ENCODE measurements at regions not wholly inside any gene's neighbourhood (a gene's known extent, or its start where the extent isn't known, plus 50 kb on each side); places are given as distances from the start of the nearest gene placed in this dataset.

DNA sequence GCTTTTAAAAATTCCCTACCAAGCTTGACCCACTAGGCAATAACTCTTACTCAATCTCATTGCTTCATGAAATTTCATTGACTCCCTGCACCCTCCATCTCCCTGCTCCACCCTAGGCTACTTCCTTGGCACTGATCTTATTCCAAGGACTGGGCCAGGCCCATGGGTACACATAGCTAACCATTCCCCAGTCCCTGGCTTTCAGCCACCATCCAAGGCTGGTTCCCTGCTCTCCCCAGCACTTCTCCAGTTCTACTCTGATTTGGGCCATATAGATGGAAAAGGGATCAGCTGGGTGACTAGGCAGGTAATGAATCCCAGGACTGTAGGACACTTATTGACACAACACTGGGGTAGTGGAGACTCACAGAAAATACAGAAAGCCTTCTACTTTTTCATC is 88.1 kb upstream of the NEO1 start:
- no peak for DNase-seq (ENCODE audit: low spot score)
- H3K9me2 ChIP-seq (replicated peaks; ENCODE audit: insufficient read depth) = no peaks in the 10 kb centered on the region
- no peaks in the 10 kb centered on the region for H3K27me3 ChIP-seq
- no peaks in the 10 kb centered on the region for H4K20me1 ChIP-seq (ENCODE audit: insufficient read depth, poor library complexity, severe bottlenecking)
- H3K27ac ChIP-seq = no peak overlapping the region
- H3K4me1 ChIP-seq (ENCODE audit: insufficient read depth) = peaks cover 9% of the 10 kb centered on the region
- H3K4me2 ChIP-seq = no peak overlapping the region
- no peaks in the 10 kb centered on the region for H3K36me3 ChIP-seq (replicated peaks; ENCODE audit: insufficient read depth, low read depth)
- H3K4me3 ChIP-seq = no peak overlapping the region
- H3K79me2 ChIP-seq = no peaks in the 10 kb centered on the region
- H3K9me3 ChIP-seq (ENCODE audit: low read depth) = no peaks in the 10 kb centered on the region
- H2AFZ ChIP-seq = no peak overlapping the region
- no peak for TF ChIP-seq CTCF (IDR thresholded peaks at IDR 0.05; ENCODE audit: poor library complexity)
- TF ChIP-seq EZH2 (IDR thresholded peaks at IDR 0.05; ENCODE audit: borderline replicate concordance) = no peak
- no peak for TF ChIP-seq EZH2phosphoT487 (IDR thresholded peaks at IDR 0.05; ENCODE audit: low read depth, severe bottlenecking, unreplicated experiment)

- H3K27ac ChIP-seq = no peak overlapping the region
- H3K36me3 ChIP-seq (replicated peaks; ENCODE audit: insufficient read depth, low read depth) = no peaks in the 10 kb centered on the region
- H3K9me3 ChIP-seq (ENCODE audit: low read depth) = no peaks in the 10 kb centered on the region
- no peak overlapping the region for H2AFZ ChIP-seq
- H3K4me1 ChIP-seq (ENCODE audit: insufficient read depth) = peaks cover under 1% of the 10 kb centered on the region
- WGBS (ENCODE audit: low lambda C conversion rate, missing lambda C conversion rate) = 95% methylated on average over 8 of the region's 8 CpGs
- H3K79me2 ChIP-seq = no peaks in the 10 kb centered on the region
- DNase-seq (ENCODE audit: low spot score) = no peak
- H3K4me2 ChIP-seq = no peak overlapping the region
- no peak overlapping the region for H3K4me3 ChIP-seq
- H3K9me2 ChIP-seq (replicated peaks; ENCODE audit: insufficient read depth) = no peaks in the 10 kb centered on the region
- TF ChIP-seq CTCF (IDR thresholded peaks at IDR 0.05; ENCODE audit: poor library complexity) (no peak), EZH2phosphoT487 (IDR thresholded peaks at IDR 0.05; ENCODE audit: low read depth, severe bottlenecking, unreplicated experiment) (no peak), EZH2 (IDR thresholded peaks at IDR 0.05; ENCODE audit: borderline replicate concordance) (no peak)
- no peaks in the 10 kb centered on the region for H3K27me3 ChIP-seq
- no peaks in the 10 kb centered on the region for H4K20me1 ChIP-seq (ENCODE audit: insufficient read depth, poor library complexity, severe bottlenecking)
Observed at GRCh38 chr15:72962054-72962702, 90.1 kb upstream of the NEO1 start.

DNA sequence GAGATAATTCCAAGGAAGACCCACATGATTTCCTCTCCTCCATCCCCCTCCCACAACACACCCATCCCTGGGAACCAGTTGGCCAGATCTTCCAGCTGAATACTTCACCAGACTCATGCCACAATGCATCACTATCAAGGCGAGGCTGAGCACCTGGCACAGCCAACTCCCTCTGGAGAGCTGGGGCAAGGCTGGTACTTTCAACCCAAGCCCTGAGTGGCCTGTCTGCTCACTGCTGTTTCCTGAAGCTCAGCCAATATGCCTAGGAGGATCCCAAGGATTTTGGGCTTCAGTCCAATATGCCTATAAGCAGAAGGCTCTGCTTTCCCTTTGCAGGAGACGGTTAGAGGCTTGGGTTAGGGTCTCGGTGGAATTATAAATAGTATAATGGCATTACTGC is 90.9 kb upstream of the NEO1 start:
- WGBS (ENCODE audit: low lambda C conversion rate, missing lambda C conversion rate) = 85% methylated on average over 3 of the region's 3 CpGs
- no peaks in the 10 kb centered on the region for H3K9me3 ChIP-seq (ENCODE audit: low read depth)
- no peak overlapping the region for H3K27ac ChIP-seq
- H3K4me3 ChIP-seq = no peak overlapping the region
- H4K20me1 ChIP-seq (ENCODE audit: insufficient read depth, poor library complexity, severe bottlenecking) = no peaks in the 10 kb centered on the region
- H3K27me3 ChIP-seq = no peaks in the 10 kb centered on the region
- no peaks in the 10 kb centered on the region for H3K9me2 ChIP-seq (replicated peaks; ENCODE audit: insufficient read depth)
- no peak overlapping the region for H2AFZ ChIP-seq
- H3K79me2 ChIP-seq = no peaks in the 10 kb centered on the region
- no peak overlapping the region for H3K4me2 ChIP-seq
- TF ChIP-seq EZH2phosphoT487 (IDR thresholded peaks at IDR 0.05; ENCODE audit: low read depth, severe bottlenecking, unreplicated experiment) (no peak), CTCF (IDR thresholded peaks at IDR 0.05; ENCODE audit: poor library complexity) (no peak), EZH2 (IDR thresholded peaks at IDR 0.05; ENCODE audit: borderline replicate concordance) (no peak)
- DNase-seq (ENCODE audit: low spot score) = no peak
- H3K4me1 ChIP-seq (ENCODE audit: insufficient read depth) = no peaks in the 10 kb centered on the region
- no peaks in the 10 kb centered on the region for H3K36me3 ChIP-seq (replicated peaks; ENCODE audit: insufficient read depth, low read depth)

GRCh38 chr15:72958634-72959033 is 93.6 kb upstream of the NEO1 start:
- H3K4me1 ChIP-seq (ENCODE audit: insufficient read depth) = no peaks in the 10 kb centered on the region
- H3K27me3 ChIP-seq = no peaks in the 10 kb centered on the region
- no peaks in the 10 kb centered on the region for H3K79me2 ChIP-seq
- TF ChIP-seq EZH2phosphoT487 (IDR thresholded peaks at IDR 0.05; ENCODE audit: low read depth, severe bottlenecking, unreplicated experiment) (no peak), EZH2 (IDR thresholded peaks at IDR 0.05; ENCODE audit: borderline replicate concordance) (no peak), CTCF (IDR thresholded peaks at IDR 0.05; ENCODE audit: poor library complexity) (no peak)
- H3K9me2 ChIP-seq (replicated peaks; ENCODE audit: insufficient read depth) = no peaks in the 10 kb centered on the region
- DNase-seq (ENCODE audit: low spot score) = no peak
- 73% methylated on average over 3 of the region's 3 CpGs for WGBS (ENCODE audit: low lambda C conversion rate, missing lambda C conversion rate)
- H3K36me3 ChIP-seq (replicated peaks; ENCODE audit: insufficient read depth, low read depth) = no peaks in the 10 kb centered on the region
- no peak overlapping the region for H3K4me3 ChIP-seq
- no peak overlapping the region for H3K4me2 ChIP-seq
- no peaks in the 10 kb centered on the region for H4K20me1 ChIP-seq (ENCODE audit: insufficient read depth, poor library complexity, severe bottlenecking)
- no peak overlapping the region for H3K27ac ChIP-seq
- no peak overlapping the region for H2AFZ ChIP-seq
- no peaks in the 10 kb centered on the region for H3K9me3 ChIP-seq (ENCODE audit: low read depth)

All from hepatocyte (in vitro differentiated cells).